ENCODE measurements at regions not wholly inside any gene's neighbourhood (a gene's known extent, or its start where the extent isn't known, plus 50 kb on each side); places are given as distances from the start of the nearest gene placed in this dataset.

DNA sequence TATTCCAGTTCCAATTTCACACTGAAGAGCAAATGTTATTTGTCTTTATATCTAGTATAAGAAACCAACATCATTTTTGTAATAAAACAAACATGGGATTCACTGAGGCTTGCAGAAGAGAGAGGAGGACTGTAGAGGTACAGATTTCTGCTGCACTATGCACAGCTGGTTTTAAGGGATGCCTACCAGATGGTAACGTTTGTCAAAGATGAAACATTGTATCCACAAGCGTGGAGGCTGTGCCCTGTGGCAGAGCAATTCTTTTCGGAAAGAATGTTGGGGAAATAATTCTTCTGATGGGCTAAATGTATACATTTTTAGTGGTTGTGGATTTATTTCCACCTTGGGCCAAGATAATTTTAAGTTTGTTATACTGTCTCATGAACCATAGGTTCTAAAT is 272.4 kb downstream of the DUSP10 start:
- CTCF ChIA-PET = interaction anchor here (1.5 to 2.1 kb wide), 2 partner anchors 9 to 14 kb away, joined by 3 to 6 read pairs; no protein-coding TSS in a partner anchor
- WGBS (ENCODE audit: insufficient coverage, insufficient replicate concordance, low lambda C conversion rate, missing lambda C conversion rate) = 33% methylated on average over 3 of the region's 3 CpGs
- no peak overlapping the region for H3K9ac ChIP-seq (ENCODE audit: control insufficient read depth, insufficient read depth, low read length)
- no peaks in the 10 kb centered on the region; a peak in 2 of 4 replicates for H3K27me3 ChIP-seq (replicated peaks in 1 of 2; ENCODE audit: control insufficient read depth in 2 of 2, insufficient read depth in 2 of 2, low read length in 1 of 2)
- no TSS peak for BruUV-seq (replicated peaks)
- H3K4me2 ChIP-seq (ENCODE audit: control insufficient read depth, insufficient read depth) = no peak overlapping the region
- POLR2A ChIA-PET = no interaction called here
- H4K20me1 ChIP-seq (ENCODE audit: control insufficient read depth, insufficient read depth) = no peaks in the 10 kb centered on the region
- H3K36me3 ChIP-seq (ENCODE audit: control insufficient read depth in 2 of 2, insufficient read depth in 2 of 2, low read length in 1 of 2) = no peaks in the 10 kb centered on the region
- ATAC-seq (no peak), DNase-seq (ENCODE audit: low read depth, low spot score) (no peak), FAIRE-seq (no peak)
- SMC1A ChIA-PET (ENCODE audit: uncharacterized antibody, unreplicated experiment) = no interaction called here
- no peaks in the 10 kb centered on the region; the same call in 2 of the 3 replicates for H3K9me3 ChIP-seq (replicated peaks; ENCODE audit: control insufficient read depth, insufficient read depth, low read length)
- no peak overlapping the region for H3K4me3 ChIP-seq
- intact Hi-C loops (cut with micrococcal nuclease; ENCODE audit: unreplicated experiment) (no loop called here), in situ Hi-C loops (cut with MboI) (no loop called here)
- RAD21 ChIA-PET (ENCODE audit: unreplicated experiment) = no interaction called here
- TF ChIP-seq, protein P1, sequence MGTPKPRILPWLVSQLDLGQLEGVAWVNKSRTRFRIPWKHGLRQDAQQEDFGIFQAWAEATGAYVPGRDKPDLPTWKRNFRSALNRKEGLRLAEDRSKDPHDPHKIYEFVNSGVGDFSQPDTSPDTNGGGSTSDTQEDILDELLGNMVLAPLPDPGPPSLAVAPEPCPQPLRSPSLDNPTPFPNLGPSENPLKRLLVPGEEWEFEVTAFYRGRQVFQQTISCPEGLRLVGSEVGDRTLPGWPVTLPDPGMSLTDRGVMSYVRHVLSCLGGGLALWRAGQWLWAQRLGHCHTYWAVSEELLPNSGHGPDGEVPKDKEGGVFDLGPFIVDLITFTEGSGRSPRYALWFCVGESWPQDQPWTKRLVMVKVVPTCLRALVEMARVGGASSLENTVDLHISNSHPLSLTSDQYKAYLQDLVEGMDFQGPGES (IDR thresholded peaks at IDR 0.05) = no peak
- TF ChIP-seq PML (IDR thresholded peaks at IDR 0.05; ENCODE audit: low read length) (no peak), E2F8 (IDR thresholded peaks at IDR 0.05; ENCODE audit: low read depth, partially characterized antibody) (no peak), ZNF687 (IDR thresholded peaks at IDR 0.05) (no peak), YBX1 (IDR thresholded peaks at IDR 0.05) (no peak), POLR2AphosphoS2 (IDR thresholded peaks at IDR 0.05; ENCODE audit: low read depth, low read length) (no peak)
- TF ChIP-seq, protein P2, sequence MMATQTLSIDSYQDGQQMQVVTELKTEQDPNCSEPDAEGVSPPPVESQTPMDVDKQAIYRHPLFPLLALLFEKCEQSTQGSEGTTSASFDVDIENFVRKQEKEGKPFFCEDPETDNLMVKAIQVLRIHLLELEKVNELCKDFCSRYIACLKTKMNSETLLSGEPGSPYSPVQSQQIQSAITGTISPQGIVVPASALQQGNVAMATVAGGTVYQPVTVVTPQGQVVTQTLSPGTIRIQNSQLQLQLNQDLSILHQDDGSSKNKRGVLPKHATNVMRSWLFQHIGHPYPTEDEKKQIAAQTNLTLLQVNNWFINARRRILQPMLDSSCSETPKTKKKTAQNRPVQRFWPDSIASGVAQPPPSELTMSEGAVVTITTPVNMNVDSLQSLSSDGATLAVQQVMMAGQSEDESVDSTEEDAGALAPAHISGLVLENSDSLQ (IDR thresholded peaks at IDR 0.05) = no peak
- no peaks in the 10 kb centered on the region for H3K4me1 ChIP-seq (ENCODE audit: control insufficient read depth, insufficient read depth, low read length)
- H3K79me2 ChIP-seq (ENCODE audit: control insufficient read depth, insufficient read depth, low read length) = no peaks in the 10 kb centered on the region
- no peak overlapping the region for H2AFZ ChIP-seq (ENCODE audit: control insufficient read depth, low read depth, low read length)
- no peak overlapping the region for H3K27ac ChIP-seq (ENCODE audit: control insufficient read depth, insufficient read depth)
